GM23338 (cell line): ENCODE measurements at regions not wholly inside any gene's neighbourhood (a gene's known extent, or its start where the extent isn't known, plus 50 kb on each side); places are given as distances from the start of the nearest gene placed in this dataset.

Experiments used
- ATAC-seq: fragments of 200-7000 bp; cut with Tn5 transposase; 3 replicates; pipeline ENCODE4 v1.9.1; 2020
- DNase-seq: peaks from one replicate; pipeline ENCODE4 v3.0.0-alpha.2; 2015; ENCODE audit warnings: low spot score
- H2AFZ ChIP-seq: fragments of 200-600 bp; sonication (generic); 2 replicates; pipeline ENCODE4 v1.8.0; 2016; ENCODE audit warnings: antibody characterized with exemption, mild to moderate bottlenecking, moderate library complexity
- H3F3A ChIP-seq: fragments of 200-600 bp; sonication (generic); replicated peaks from 2 replicates; pipeline ENCODE4 v1.8.0; 2017; ENCODE audit warnings: antibody characterized with exemption, mixed run types, low read depth
- H3K27ac ChIP-seq: fragments of 200-600 bp; sonication (generic); 2 replicates; pipeline ENCODE4 v1.6.1; 2016; ENCODE audit warnings: low read depth
- H3K27me3 ChIP-seq: fragments of 200-600 bp; sonication (generic); 2 replicates; pipeline ENCODE4 v1.8.0; 2016; ENCODE audit warnings: mild to moderate bottlenecking, mixed run types, moderate library complexity; ENCODE audit not compliant: insufficient read depth
- H3K36me3 ChIP-seq: fragments of 200-600 bp; sonication (generic); 2 replicates; pipeline ENCODE4 v1.8.0; 2016; ENCODE audit warnings: mild to moderate bottlenecking; ENCODE audit not compliant: insufficient read depth
- H3K4me1 ChIP-seq: fragments of 200-600 bp; sonication (generic); 2 replicates; pipeline ENCODE4 v1.8.0; 2016; ENCODE audit warnings: mild to moderate bottlenecking, moderate library complexity; ENCODE audit not compliant: insufficient read depth
- H3K4me2 ChIP-seq: fragments of 200-600 bp; sonication (generic); 2 replicates; pipeline ENCODE4 v1.7.1; 2017; ENCODE audit warnings: mixed run types
- H3K4me3 ChIP-seq: fragments of 200-600 bp; sonication (generic); 2 replicates; pipeline ENCODE4 v1.6.1; 2016; ENCODE audit warnings: mixed run types
- H3K79me2 ChIP-seq: fragments of 200-600 bp; sonication (generic); replicated peaks from 2 replicates; pipeline ENCODE4 v1.8.0; 2017; ENCODE audit warnings: mild to moderate bottlenecking; ENCODE audit not compliant: insufficient read depth
- H3K9me2 ChIP-seq: fragments of 200-600 bp; sonication (generic); 2 replicates; pipeline ENCODE4 v1.8.0; 2017; ENCODE audit not compliant: insufficient read depth
- H4K20me1 ChIP-seq: fragments of 200-600 bp; sonication (generic); replicated peaks from 2 replicates; pipeline ENCODE4 v1.8.0; 2017; ENCODE audit warnings: mild to moderate bottlenecking; ENCODE audit not compliant: insufficient read depth
- H3K27ac Mint-ChIP-seq: 2 replicates; pipeline ENCODE4 v1.8.0; 2020; ENCODE audit warnings: inconsistent platforms, mild to moderate bottlenecking, moderate library complexity, mixed read lengths
- H3K27me3 Mint-ChIP-seq: 3 replicates; pipeline ENCODE4 v1.8.0; 2022; ENCODE audit warnings: low read depth, mild to moderate bottlenecking, moderate library complexity, mixed read lengths, inconsistent platforms; ENCODE audit not compliant: insufficient read depth, poor library complexity
- H3K36me3 Mint-ChIP-seq: 3 replicates; pipeline ENCODE4 v1.8.0; 2021; ENCODE audit warnings: low read depth, mild to moderate bottlenecking, inconsistent platforms, moderate library complexity, mixed read lengths
- H3K4me1 Mint-ChIP-seq: 3 replicates; pipeline ENCODE4 v1.8.0; 2020; ENCODE audit warnings: mild to moderate bottlenecking, inconsistent platforms, mixed read lengths
- H3K4me3 Mint-ChIP-seq: 3 replicates; pipeline ENCODE4 v1.8.0; 2021; ENCODE audit warnings: moderate library complexity, mild to moderate bottlenecking, inconsistent platforms, mixed read lengths
- H3K9me3 Mint-ChIP-seq: 3 replicates; pipeline ENCODE4 v1.8.0; 2020; ENCODE audit warnings: moderate library complexity, mild to moderate bottlenecking, inconsistent platforms, mixed read lengths
- CREB1 ChIP-seq: fragments of 250-450 bp; sonication (Bioruptor Pico); IDR thresholded peaks from 2 replicates; pipeline ENCODE4 v1.5.0; 2020; ENCODE audit warnings: low read depth, mild to moderate bottlenecking, moderate library complexity
- CTCF ChIP-seq, 2 experiments: fragments of 200-600 bp in 1 of 2; sonication (generic) in 1 of 2; conservative IDR thresholded peaks; 2 replicates each; pipeline versions ENCODE4 v1.5.1 to v1.6.1; 2016 to 2017; ENCODE audit warnings: antibody characterized with exemption in 2 of 2, low read depth in 2 of 2, mild to moderate bottlenecking in 2 of 2, moderate library complexity in 1 of 2
- ETS1 ChIP-seq: IDR thresholded peaks from 2 replicates; pipeline ENCODE4 v1.6.1; 2016; ENCODE audit warnings: antibody characterized with exemption
- EZH2 ChIP-seq: fragments of 200-600 bp; sonication (generic); IDR thresholded peaks from one replicate; pipeline ENCODE4 v1.8.0; 2017; ENCODE audit warnings: antibody characterized with exemption, mild to moderate bottlenecking, low read depth; ENCODE audit not compliant: unreplicated experiment
- EZH2phosphoT487 ChIP-seq: fragments of 200-600 bp; sonication (generic); IDR thresholded peaks from one replicate; pipeline ENCODE4 v1.8.1; 2018; ENCODE audit warnings: antibody characterized with exemption; ENCODE audit not compliant: unreplicated experiment
- JUNB ChIP-seq: IDR thresholded peaks from one replicate; pipeline ENCODE4 v1.6.1; 2016; ENCODE audit warnings: antibody characterized with exemption; ENCODE audit not compliant: unreplicated experiment
- NANOG ChIP-seq: IDR thresholded peaks from 2 replicates; pipeline ENCODE4 v1.6.1; 2016; ENCODE audit warnings: antibody characterized with exemption, borderline replicate concordance
- POLR2AphosphoS5 ChIP-seq: IDR thresholded peaks from 2 replicates; pipeline ENCODE4 v1.6.1; 2016; ENCODE audit warnings: antibody characterized with exemption, low read depth
- REST ChIP-seq: IDR thresholded peaks from one replicate; pipeline ENCODE4 v1.6.1; 2018; ENCODE audit warnings: antibody characterized with exemption; ENCODE audit not compliant: unreplicated experiment
- ZNF114 ChIP-seq: fragments of 250-450 bp; sonication (Bioruptor Pico); IDR thresholded peaks from 2 replicates; pipeline ENCODE4 v1.5.0; 2020; ENCODE audit warnings: mild to moderate bottlenecking, moderate library complexity
- ZNF331 ChIP-seq: fragments of 250-450 bp; sonication (Bioruptor Pico); IDR thresholded peaks from 2 replicates; pipeline ENCODE4 v1.5.0; 2020; ENCODE audit warnings: low read depth, mild to moderate bottlenecking, moderate library complexity
- ZNF462 ChIP-seq: fragments of 250-450 bp; sonication (Bioruptor Pico); IDR thresholded peaks from 2 replicates; pipeline ENCODE4 v1.5.0; 2020; ENCODE audit warnings: mild to moderate bottlenecking, moderate library complexity

GRCh38 chr14:38874721-38875120 is 228.3 kb downstream of the SEC23A start (continued):
- TF ChIP-seq CTCF (conservative IDR thresholded peaks at IDR 0.05; ENCODE audit: low read depth in 2 of 2) (no peak), ZNF114 (CRISPR knock-in tag) (no peak), JUNB (no peak), ZNF331 (CRISPR knock-in tag) (no peak), EZH2 (no peak), POLR2AphosphoS5 (no peak), NANOG (no peak), ETS1 (no peak)

GRCh38 chr14:38873941-38874612 is 229.0 kb downstream of the SEC23A start:
- no peaks in the 10 kb centered on the region for H3K79me2 ChIP-seq
- H3K27ac Mint-ChIP-seq, result no peak overlapping the region
- no peaks in the 10 kb centered on the region for H3K27me3 ChIP-seq
- H2AFZ ChIP-seq, result no peak overlapping the region
- TF ChIP-seq CREB1 (CRISPR knock-in tag), result no peak
- no peak for TF ChIP-seq ZNF331 (CRISPR knock-in tag)
- no peak for TF ChIP-seq JUNB
- no peak for TF ChIP-seq ZNF114 (CRISPR knock-in tag)
- TF ChIP-seq REST, result no peak
- no peak for TF ChIP-seq EZH2phosphoT487
- TF ChIP-seq NANOG, result no peak
- no peak for TF ChIP-seq ZNF462
- no peak for TF ChIP-seq POLR2AphosphoS5
- H3K36me3 Mint-ChIP-seq, result no peaks in the 10 kb centered on the region
- no peak overlapping the region for H3K4me3 ChIP-seq
- H3K36me3 ChIP-seq, result no peaks in the 10 kb centered on the region
- H3K4me1 ChIP-seq, result no peaks in the 10 kb centered on the region
- DNase-seq (no peak), ATAC-seq (no peak)
- H3K4me1 Mint-ChIP-seq, result no peaks in the 10 kb centered on the region
- no peaks in the 10 kb centered on the region for H4K20me1 ChIP-seq
- 0 out of 2 replicates have a peak, but pooled peaks cover 6% of the 10 kb centered on the region for H3K9me2 ChIP-seq
- no peaks in the 10 kb centered on the region for H3K9me3 Mint-ChIP-seq
- no peak overlapping the region for H3K27ac ChIP-seq
- H3K4me2 ChIP-seq, result no peak overlapping the region
- no peaks in the 10 kb centered on the region for H3F3A ChIP-seq
- H3K4me3 Mint-ChIP-seq, result no peak overlapping the region
- H3K27me3 Mint-ChIP-seq, result no peaks in the 10 kb centered on the region
